HG03280 (cell line): ENCODE measurements at regions not wholly inside any gene's neighbourhood (a gene's known extent, or its start where the extent isn't known, plus 50 kb on each side); places are given as distances from the start of the nearest gene placed in this dataset.
A peak's percentile ranks its signal among the peaks of the same experiment; 100 is the strongest.
"Not testable (repeated sequence)": the region's sequence is repeated elsewhere in the genome, so short reads cannot be mapped to it uniquely, and the experiment has no call there.

Experiments used
- ATAC-seq: cut with Tn5 transposase; IDR thresholded peaks from one replicate; pipeline ENCODE4 v1.9.1; 2021; ENCODE audit warnings: mild to moderate bottlenecking, moderate library complexity; ENCODE audit not compliant: unreplicated experiment

DNA sequence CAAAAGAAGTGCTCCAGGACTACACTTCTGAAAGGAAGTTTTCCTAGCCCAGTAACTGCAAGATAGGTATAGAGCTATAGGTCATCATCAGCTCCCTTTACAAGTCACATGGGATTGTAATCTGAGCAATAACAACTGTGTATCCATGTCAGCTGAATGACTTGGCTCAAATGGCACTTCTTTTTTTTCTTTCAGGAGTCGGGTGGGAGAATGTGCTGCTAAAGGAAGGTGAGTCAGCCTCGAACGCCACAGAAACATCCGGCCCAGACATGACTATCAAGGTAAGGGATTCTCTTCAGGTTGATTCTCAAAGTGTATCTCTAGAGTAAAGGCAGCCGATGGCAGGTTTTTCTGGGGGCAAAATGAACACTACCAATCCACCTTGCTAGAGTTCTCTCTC lies 192.2 kb downstream of the C9orf152 start:
- no peak for ATAC-seq

DNA sequence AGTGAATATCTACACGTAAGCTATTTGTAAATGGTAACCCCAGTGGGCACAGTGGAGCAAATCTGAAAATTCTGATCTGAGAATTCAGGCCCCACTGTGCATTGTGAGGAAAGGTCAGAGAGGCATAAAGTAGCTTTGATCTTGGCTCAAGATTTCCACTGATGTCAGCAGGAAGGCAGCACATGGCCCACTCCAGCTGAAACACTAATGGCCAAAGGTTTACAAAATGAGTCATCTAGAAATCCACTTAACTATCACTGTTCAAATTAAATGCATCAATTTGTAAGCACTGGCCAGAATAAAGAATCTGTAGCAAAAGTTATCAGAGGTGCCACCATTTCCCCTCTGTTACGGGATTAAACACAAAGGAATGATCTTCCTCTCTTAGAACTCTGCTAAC lies 191.6 kb downstream of the C9orf152 start:
- no peak for ATAC-seq

DNA sequence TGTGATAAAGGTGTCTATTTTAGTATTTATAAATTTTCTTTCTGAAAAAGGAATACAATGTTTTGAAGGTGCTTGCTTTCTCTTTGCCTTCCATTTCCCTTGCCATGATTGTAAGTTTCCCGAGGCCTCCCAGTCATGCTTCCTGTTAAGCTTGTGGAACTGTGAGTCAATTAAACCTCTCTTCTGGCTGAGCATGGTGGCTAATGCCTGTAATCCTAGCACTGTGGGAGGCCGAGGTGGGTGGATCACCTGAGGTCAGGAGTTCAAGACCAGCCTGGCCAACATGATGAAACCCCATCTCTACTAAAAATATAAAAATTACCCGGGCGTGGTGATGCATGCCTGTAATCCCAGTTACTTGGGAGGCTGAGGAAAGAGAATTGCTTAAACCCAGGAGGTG lies 187.7 kb downstream of the C9orf152 start:
- ATAC-seq, result not testable (repeated sequence)

DNA sequence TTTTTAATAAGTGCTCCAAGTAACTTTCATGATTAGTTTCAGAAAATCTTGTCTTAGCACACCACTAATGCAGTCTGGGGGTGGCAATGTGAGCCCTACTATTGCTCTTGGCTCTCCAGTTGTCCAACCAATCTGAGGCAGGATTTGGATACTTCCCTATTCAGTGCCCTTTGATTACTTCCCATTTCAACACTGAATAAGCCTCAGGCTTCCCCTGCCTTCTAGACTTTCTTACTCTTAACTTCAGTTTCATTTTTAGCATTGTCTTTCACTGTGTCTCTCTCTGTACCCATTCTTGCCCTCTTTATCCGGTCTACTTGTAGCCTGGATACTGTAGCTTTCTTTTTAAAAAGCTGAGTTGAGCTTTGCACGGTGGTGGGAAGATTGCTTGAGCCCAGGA lies 186.1 kb downstream of the C9orf152 start:
- peak; percentile 93 for ATAC-seq

DNA sequence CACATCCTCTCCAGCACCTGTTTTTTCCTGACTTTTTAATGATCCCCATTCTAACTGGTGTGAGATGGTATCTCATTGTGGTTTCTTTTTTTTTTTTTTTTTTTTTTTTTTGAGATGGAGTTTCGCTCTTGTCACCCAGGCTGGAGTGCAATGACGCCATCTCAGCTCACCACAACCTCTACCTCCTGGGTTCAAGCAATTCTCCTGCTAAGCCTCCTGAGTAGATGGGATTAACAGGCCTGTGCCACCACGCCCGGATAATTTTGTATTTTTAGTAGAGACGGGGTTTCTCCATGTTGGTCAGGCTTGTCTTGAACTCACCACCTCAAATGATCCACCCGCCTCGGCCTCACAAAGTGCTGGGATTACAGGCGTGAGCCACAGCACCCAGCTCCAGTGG lies 184.7 kb downstream of the C9orf152 start:
- ATAC-seq, result not testable (repeated sequence)

DNA sequence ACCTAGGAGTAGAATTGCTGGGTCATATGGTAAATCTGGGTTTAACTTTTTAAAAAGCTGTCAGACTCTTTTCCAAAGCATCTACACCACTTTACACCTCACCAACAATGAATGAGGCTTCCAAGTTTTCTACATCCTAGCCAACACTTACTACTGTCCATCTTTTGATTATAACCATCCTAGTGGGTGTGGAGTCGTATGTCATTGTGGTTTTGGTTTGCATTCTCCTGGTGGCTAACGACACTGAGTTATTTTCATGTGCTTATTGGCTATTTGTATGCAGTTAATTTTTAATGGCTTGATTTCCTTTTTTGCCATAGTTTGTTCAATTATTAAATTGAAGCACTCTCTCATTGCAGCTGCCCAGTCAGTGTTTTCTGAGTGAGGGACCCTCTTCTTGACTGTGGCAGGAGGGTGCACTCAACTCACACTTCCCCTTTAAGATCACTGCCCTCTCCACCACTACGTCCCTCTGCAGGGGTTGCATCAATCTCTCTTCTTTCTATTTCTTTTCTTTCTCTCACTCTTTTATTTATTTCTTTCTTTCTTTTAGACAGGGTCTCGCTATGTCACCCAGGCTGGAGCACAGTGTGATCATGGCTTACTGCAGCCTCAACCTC lies 182.3 kb downstream of the C9orf152 start:
- ATAC-seq, result no peak

DNA sequence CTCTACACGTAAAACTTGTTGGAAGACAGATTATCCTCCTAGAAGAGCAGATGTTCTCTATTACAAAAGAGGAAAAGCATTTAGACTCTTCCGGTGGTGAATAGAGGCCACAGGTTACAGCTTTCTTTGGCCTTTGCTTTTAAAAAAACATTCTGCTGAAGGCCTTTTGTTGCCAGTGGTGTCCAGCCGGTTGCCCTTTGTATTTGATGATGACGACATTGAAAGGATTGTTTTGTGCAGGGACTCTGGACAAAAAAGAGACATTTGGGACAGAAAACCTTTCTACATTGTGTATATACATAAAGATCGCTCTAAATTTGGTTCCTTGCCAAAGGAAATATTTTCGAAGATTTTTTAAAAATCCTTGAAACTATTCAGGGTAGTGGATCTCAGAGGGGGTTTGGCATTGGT lies 180.3 kb downstream of the C9orf152 start:
- no peak for ATAC-seq

DNA sequence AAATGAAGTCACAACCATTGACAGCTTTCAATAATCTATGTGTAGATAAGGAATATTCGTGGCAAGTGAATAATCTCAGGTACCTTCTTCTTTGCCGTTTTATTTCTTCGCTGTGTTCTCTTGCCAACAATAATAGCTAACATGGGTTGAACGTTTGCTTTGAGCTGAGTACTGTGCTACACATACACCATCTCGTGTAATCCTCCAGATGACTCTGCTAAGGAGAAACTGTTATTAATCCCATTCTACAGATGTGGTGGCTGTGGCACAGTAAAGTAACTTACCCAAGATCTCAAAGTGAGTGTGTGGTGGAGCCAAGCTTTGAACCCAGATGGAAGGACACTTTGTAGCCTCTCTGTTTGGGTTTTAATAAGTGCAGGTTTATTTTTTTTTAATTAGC lies 179.7 kb downstream of the C9orf152 start:
- no peak for ATAC-seq

DNA sequence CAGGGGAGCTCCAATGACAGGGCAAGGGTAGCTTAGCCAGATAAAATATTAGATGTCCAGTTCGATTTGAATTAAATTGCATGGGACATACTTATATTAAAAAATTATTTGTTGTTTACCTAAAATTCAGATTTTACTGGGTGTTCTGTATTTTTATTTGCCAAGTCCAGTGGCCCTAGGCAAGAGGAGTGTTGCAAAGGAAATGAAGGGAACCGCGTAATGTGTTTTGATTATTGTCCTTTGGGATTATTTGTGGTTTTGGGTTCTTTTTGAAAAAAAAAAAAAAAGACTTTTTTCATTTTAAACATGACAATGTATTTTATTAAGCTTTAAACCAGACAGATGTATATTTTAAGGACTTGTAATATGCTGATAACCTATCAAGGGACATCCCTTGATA lies 179.3 kb downstream of the C9orf152 start:
- no peak for ATAC-seq

DNA sequence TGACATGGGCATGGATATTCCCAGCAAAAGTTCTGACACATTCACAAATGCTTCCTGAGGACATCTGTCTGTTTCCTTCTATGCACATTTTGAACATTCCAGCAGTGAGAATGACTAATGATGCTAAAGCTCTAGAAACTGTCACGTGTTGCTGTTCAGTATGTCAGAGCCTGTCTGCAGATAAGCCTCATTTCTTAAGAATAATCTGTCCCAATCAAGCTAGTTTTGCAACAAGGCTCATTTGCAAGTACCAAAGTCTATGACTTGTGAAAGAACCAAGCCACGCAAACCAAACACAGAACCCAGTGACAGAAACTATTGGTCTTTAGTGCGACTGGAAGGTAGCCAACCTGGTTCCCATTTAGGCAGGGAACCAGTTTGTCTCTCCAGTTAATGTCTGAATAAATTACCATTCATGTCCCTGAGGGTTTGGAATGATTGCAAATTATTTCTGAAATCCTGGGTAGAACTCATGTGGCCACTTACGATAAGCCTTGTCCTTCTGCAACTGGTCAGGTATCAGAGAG lies 178.5 kb downstream of the C9orf152 start:
- no peak for ATAC-seq

DNA sequence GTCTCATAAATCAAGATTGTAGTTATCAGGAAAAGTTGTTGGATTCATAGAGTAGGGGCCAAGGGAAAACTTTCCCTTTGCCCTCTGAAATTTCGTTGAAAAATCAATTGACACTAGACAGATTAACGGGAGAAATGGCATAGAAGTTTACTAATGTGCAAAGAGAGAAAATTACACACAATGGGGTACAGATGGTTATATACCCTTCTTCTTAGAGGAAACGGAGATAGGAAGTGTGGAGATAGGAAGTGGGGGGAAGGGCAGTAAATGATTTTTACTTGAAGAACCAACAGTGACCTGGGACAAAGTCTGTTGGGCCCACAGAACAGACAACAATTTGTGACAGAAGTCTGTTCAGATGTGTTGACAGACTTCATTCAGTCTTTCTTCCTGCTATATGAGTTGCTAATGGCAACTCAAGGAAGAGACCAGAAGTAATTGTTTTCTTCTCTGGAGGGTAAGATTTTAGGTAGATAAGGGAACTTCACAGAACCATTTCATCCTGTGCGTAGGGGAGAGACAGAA lies 177.9 kb downstream of the C9orf152 start:
- ATAC-seq, result no peak

DNA sequence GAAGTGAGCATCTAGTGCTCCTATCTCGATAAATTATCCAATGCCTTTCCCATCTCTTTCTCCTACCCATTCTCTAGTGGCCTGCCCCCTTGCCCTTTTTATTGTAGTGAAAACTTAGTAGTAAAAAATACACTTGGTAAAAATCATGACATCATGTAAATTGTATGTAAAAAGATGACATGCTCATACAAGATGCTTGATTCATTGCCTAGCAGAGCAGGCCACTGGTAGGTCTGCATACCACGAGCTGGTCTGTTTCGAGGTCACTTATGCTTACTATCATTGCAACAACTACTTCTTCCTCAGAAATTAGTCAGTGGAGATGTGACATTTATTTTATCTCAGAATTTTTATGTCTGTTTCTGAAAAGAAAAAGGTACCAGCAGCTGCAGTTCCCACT lies 177.3 kb downstream of the C9orf152 start:
- ATAC-seq, result no peak

DNA sequence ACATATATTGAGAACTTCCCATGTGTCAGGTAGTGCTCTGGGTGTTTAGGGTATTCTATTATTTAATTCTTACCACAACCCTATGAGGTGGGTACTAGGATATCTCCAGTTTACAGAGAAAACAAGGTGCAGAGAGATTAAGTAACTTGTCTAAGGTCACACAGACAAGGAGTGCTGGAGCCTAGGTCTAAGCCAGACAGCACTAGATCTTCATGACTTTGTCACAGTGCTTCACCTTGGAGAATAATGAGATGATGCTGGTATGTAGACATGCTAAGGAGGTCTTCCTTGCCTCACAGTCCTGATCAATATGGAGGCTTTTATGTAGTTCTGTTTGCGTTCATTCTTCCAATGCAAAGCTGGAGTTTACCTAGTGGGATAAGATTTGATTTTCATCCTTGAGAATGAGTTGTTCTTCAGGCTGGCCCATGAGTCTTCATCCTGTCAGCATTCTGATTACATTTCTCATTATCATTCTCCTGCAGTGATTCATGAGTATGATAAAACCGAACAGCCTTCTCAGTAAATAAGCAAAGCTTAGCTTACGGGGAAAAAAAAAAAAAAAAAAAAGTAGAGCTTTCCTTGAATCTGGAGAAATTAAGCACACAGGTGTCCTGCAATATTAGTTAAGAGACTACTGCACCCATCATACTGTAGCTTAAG lies 176.3 kb downstream of the C9orf152 start:
- no peak for ATAC-seq

DNA sequence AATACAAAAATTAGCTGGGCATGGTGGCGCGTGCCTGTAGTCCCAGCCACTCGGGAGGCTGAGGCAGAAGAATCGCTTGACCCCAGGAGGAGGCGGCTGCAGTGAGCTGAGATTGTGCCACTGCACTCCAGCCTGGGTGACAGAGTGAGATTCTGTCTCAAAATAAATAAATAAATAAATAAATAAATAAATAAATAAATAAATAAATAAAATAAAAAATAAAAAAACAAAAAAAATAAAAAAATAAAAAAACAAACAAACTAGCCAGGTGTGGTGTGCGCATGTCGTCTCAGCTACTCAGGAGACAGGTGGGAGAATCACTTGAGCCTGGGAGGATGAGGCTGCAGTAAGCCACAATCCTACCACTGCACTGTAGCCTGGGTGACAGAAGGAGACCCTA lies 175.4 kb downstream of the C9orf152 start:
- ATAC-seq, result not testable (repeated sequence)

DNA sequence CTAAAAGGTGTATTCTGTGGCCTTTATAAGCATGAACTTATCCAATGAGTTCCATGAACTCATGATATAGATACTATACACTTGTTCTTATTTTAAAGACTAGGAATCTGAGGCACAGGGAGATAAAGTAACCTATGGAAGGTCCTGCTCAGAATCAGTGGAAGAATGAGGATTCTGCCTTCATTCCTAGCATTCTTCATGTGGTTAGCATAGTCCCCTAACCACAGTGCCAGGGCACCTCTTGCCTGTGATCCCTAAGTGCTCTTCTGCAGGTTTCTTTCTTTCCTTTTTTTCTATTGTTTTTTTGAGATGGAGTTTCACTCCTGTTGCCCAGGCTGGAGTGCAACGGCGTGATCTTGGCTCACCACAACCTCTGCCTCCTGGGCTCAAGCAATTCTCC lies 174.1 kb downstream of the C9orf152 start:
- no peak for ATAC-seq

DNA sequence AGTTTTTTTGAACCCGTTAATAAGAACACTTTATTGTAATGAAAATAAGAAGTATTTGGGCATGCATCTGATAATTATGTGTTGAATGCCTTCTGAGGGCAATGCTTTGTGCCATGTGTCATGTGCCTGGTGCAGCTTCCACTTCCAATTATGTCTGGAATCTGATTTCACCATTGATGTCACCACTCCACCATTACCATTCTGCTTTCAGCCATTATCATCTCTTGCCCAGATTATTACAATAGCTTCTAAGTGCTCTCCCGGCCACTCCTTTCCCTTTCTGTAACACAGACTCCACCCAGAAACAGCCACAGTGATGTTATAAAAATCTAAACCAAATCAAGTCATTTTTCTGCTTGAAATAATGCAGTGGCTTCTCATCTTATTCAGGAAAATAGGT lies 171.7 kb downstream of the C9orf152 start:
- ATAC-seq, result no peak

DNA sequence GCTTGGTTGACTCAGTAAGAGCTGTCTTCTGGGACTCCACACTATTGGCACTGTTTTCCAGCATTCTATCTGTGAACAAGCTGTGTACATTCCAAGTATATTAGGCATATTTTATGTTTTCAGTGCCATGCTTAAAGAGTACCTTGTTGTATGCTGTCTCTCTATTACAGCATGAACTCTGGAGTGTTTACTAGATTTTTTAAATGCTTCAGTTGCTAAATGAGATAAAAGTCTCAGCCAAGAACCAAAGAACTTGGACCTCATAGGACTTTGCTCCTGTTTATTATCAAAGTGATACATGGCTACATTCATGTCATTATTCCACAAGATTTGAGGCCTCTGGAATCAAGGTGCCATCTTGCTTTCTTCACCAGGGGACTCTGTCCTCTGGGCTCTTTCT lies 167.2 kb downstream of the C9orf152 start:
- no peak for ATAC-seq

DNA sequence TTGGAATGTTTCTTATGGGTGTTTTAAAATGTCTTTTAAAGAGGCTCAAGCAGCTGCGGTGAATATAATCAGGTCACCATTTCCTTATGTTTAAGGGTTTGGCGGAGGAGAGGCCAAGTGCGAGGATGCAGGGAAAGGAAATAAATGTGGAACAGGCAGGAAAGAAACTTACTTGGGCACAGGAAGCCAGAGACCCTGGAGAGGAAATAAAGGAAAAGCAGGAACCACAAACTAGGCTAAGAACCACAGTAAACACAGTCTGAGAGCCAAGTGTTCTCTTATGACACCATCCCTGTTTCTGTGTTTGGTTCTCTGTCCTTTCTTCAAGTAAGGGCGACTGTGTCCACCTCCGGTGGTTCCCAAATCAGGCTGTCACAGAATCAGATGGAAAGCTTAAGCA lies 166.5 kb downstream of the C9orf152 start:
- ATAC-seq, result no peak

DNA sequence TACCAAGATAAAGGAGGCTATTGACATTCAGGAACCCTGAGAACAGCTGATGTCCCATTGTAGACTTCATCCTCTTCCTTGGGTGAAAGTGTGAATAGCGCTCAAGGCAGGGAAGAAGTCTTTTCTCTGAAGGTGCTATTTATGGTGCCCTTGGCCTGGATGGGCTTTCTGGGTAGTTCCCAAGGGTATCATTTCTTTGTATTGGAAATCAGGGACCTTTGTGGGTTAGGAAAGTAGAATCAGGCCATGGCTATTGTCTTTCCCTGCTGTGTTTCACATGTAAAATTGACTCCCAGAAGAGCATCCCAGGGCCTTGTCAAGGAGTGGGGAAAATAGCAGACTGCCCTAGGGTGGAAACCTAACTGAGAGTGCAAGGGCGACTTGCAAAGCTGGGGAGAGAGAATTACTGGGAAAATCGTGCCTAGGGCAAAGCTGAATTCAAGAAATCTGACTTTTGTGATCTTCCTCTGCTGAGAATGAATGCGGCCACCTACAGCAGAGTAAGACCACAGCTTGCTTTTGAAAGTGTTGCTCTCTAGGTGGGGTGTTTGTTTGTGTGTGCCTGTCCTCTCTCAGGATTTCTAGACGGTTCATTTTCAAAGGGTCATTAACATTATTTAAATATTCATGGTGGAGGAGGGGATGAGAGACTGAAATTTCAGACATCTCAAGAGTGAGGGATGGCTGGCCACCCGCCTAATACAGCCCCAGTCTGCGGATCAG lies 160.6 kb downstream of the C9orf152 start:
- ATAC-seq, result peak; percentile 28

DNA sequence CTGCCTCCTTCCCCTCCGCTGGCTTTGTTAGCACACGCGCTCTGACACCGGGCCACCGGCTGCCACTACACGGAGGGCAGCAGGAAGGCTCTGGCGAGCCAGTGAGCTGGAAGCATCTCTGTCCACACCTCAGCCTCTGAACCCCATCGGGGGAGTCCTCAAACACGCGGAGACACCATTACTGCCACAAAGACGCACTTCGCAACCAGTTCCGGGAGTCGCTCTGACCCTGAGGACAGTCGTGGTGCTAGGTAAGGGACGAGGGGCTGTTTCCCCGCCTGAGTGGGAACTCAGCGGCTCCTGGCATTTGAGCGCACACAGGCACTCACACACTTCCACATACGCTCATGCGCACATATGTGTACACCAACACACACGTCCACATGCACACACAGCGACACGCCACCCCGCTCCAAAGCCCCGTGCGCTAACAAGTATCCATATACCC lies 160.0 kb downstream of the C9orf152 start:
- ATAC-seq, result peak; percentile 27

DNA sequence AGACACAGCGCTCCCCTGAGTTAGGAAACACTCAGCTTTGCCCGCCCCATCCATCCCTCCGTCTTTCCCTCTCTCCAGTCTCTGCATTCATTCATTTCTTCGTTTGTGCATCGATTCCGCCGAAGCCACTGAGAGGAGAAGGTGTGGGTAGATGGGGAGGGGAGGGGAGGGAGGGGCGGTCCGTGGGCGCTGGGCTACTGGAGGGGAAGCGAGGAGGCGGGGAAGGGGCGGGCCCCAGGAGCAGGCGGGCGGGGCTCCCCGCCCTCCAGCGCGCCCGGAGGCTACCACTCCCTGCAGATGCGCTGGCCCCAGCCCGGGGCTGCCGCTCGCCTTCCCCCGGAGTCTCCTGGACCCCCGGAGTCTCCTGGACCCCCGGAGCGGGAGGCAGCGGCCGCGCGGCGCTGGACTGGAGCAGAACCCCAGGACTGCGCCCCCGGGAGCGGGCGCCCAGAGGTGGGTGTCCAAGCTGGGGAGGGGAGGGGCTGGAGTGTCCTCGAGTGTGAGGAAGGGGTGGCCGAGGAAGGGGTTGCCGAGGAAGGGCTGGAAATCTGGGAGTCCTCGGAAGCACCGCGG lies 159.5 kb downstream of the C9orf152 start:
- ATAC-seq, result peak; percentile 78
